Adipocyte (in vitro differentiated cells): ENCODE measurements at regions not wholly inside any gene's neighbourhood (a gene's known extent, or its start where the extent isn't known, plus 50 kb on each side); places are given as distances from the start of the nearest gene placed in this dataset.

Experiments
- DNase-seq: peaks from one replicate; pipeline ENCODE4 v3.0.0-alpha.2; 2015; ENCODE audit warnings: low read depth
- H3K27me3 ChIP-seq: replicated peaks from 2 replicates; pipeline ENCODE4 v1.7.0; 2013; ENCODE audit warnings: mild to moderate bottlenecking, low read length, moderate library complexity; ENCODE audit not compliant: control insufficient read depth, insufficient read depth
- H3K36me3 ChIP-seq: 2 replicates; pipeline ENCODE4 v1.7.0; 2013; ENCODE audit warnings: low read length, mild to moderate bottlenecking, moderate library complexity; ENCODE audit not compliant: control insufficient read depth, insufficient read depth, severe bottlenecking
- H3K4me1 ChIP-seq: 2 replicates; pipeline ENCODE4 v1.7.0; 2013; ENCODE audit warnings: mild to moderate bottlenecking, low read length, moderate library complexity; ENCODE audit not compliant: control insufficient read depth, insufficient read depth
- H3K4me3 ChIP-seq: 2 replicates; pipeline ENCODE4 v1.7.0; 2013; ENCODE audit warnings: mild to moderate bottlenecking, low read length, moderate library complexity
- H3K9ac ChIP-seq: 2 replicates; pipeline ENCODE4 v1.7.0; 2013; ENCODE audit warnings: mild to moderate bottlenecking, low read length, moderate library complexity
- H3K9me3 ChIP-seq: 2 replicates; pipeline ENCODE4 v1.7.0; 2013; ENCODE audit warnings: mild to moderate bottlenecking, low read length, moderate library complexity; ENCODE audit not compliant: control insufficient read depth

DNA sequence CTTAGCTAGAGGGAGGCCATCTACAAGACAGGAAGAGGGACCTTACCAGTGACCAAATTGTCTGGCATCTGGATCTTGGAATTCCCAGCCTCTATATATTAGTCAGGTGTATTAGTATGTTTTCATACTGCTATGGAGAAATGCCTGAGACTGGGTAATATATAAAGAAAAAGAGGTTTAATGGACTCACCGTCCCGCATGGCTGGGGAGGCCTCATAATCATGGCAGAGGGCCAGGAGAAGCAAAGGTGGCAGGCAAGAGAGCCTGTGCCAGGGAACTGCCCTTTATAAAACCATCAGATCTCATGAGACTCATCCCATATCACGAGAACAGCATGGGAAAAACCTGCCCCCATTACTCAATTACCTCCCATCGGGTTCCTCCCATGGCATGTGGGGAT, 500.2 kb downstream of the SHISA9 start:
- Histone ChIP-seq H3K9ac (no peak overlapping the region), H3K4me1 (no peaks in the 10 kb centered on the region), H3K4me3 (no peak overlapping the region), H3K27me3 (no peaks in the 10 kb centered on the region), H3K36me3 (no peaks in the 10 kb centered on the region), H3K9me3 (peaks cover 12% of the 10 kb centered on the region)
- DNase-seq, result no peak

DNA sequence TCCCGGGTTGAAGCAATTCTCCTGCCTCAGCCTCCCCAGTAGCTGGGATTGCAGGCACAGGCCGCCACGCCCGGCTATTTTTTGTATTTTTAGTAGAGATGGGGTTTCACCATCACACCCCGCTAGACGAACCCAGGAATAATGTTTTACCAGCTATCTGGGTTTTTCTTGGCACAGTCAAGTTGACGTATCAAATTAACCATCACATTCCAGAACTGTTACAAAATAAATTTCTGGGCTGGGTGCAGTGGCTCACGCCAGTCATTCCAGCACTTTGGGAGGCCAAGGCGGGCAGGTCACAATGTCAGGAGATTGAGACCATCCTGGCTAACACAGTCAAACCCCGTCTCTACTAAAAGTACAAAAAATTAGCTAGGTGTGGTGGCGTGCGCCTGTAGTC, 501.2 kb downstream of the SHISA9 start:
- Histone ChIP-seq H3K9me3 (peaks cover 16% of the 10 kb centered on the region), H3K9ac (no peak overlapping the region), H3K27me3 (no peaks in the 10 kb centered on the region), H3K4me3 (no peak overlapping the region), H3K4me1 (no peaks in the 10 kb centered on the region), H3K36me3 (no peaks in the 10 kb centered on the region)
- no peak for DNase-seq

DNA sequence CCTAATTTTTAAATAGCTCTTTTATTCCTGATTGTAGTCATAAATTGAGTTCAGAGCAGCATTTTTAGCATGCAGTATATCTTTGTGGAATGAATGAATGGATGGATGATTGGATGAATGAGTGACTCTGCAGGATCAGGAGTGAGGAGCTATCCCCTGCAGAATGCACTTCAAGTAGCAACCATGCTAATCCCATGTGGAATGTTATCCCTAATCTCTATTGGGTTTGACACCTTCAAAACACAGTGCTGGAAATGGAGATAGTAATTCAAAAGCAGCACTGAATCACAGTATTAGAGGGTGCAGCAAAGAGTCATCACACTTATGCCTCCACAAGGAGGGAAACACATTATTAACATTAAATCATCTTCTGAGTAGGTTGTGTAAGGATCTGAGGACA, 501.9 kb downstream of the SHISA9 start:
- Histone ChIP-seq H3K9me3 (peaks cover 19% of the 10 kb centered on the region), H3K27me3 (no peaks in the 10 kb centered on the region), H3K9ac (no peak overlapping the region), H3K4me1 (no peaks in the 10 kb centered on the region), H3K4me3 (no peak overlapping the region), H3K36me3 (no peaks in the 10 kb centered on the region)
- no peak for DNase-seq

DNA sequence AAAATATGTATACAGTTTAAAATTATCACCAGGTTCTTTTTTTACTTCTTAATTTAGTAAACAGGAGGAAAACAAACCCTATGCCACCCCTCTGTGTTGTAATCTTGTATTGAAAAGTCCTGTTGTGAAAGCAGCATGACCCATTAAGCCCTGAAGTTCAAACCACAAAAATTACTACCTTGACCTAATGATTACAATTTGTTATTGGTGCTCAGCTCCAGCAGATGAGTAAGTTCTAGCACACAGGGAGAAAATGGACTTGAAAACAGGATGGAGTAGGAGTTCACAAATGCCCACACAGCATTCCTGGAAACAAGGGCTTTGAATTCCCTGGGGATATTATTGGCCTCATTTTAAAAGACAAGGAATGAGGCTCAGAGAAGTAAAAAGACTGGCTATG, 505.8 kb upstream of the ERCC4 start:
- no peaks in the 10 kb centered on the region for H3K9me3 ChIP-seq
- no peak overlapping the region for H3K9ac ChIP-seq
- DNase-seq, result no peak
- no peak overlapping the region for H3K4me3 ChIP-seq
- no peaks in the 10 kb centered on the region for H3K36me3 ChIP-seq
- H3K4me1 ChIP-seq, result no peaks in the 10 kb centered on the region
- no peaks in the 10 kb centered on the region for H3K27me3 ChIP-seq

DNA sequence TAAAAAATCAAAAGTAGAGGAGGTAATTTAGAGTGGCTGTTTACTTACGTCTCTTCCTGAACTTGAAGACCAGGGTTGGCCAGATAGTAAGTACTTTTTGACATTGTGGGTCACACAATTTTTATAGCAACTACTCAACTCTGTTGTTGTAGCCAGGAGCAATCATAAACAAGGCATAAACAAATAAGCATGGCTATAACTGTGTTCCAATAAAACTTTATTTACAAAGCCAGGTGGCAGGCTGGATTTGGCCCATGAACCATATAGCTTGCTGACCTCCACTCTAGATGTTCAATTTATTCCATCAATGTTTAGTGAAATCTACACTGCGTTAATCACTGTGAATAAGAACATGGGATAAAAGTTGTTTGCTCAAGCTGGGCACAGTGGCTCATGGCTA, 500.4 kb upstream of the ERCC4 start:
- Histone ChIP-seq H3K9me3 (no peaks in the 10 kb centered on the region), H3K36me3 (no peaks in the 10 kb centered on the region), H3K27me3 (no peaks in the 10 kb centered on the region), H3K4me3 (no peak overlapping the region), H3K9ac (no peak overlapping the region), H3K4me1 (no peaks in the 10 kb centered on the region)
- DNase-seq, result no peak

DNA sequence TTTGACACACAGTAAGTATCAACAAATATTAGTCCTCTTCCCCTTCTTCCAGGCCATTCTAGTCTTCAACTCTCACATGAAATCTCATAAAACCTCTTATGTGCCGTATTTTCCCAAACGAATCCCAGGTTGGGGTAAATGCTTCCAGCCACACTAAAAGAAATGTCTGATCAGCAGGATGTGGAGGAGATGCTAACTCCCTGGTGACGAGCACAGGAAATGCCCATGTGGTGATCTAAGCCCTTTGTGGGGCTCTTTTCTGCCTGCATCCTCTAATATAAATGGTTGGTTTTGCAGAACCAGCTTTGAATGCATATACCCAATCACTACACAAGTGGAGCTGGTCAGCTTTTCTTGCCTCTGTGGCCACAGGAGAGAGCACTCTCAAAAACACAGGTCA, 498.2 kb upstream of the ERCC4 start:
- no peak overlapping the region for H3K9ac ChIP-seq
- H3K36me3 ChIP-seq, result no peaks in the 10 kb centered on the region
- H3K4me3 ChIP-seq, result no peak overlapping the region
- H3K4me1 ChIP-seq, result no peaks in the 10 kb centered on the region
- H3K27me3 ChIP-seq, result no peaks in the 10 kb centered on the region
- H3K9me3 ChIP-seq, result no peaks in the 10 kb centered on the region
- no peak for DNase-seq

DNA sequence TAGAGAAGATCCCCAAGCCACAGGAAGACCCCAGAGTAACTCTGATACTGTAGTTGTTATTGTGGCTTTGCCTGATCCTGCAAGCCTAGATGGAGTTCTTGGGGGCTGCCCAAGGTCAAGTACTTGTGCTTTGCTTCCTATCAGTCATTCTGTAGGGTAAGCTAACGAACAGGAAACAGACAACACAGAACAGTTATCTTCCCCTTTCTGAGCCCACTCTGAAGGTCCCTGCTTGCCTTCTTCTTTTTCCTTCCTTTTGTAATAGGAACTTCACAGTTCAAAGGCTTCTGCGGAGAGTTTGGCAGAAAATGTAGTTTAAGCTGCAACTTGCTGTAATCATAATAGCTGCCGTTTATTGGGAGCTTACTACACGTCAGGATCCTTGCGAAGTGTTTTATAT, 494.1 kb upstream of the ERCC4 start:
- no peak overlapping the region for H3K9ac ChIP-seq
- H3K4me1 ChIP-seq, result no peaks in the 10 kb centered on the region
- no peak for DNase-seq
- no peaks in the 10 kb centered on the region for H3K9me3 ChIP-seq
- H3K27me3 ChIP-seq, result no peaks in the 10 kb centered on the region
- no peak overlapping the region for H3K4me3 ChIP-seq
- no peaks in the 10 kb centered on the region for H3K36me3 ChIP-seq

DNA sequence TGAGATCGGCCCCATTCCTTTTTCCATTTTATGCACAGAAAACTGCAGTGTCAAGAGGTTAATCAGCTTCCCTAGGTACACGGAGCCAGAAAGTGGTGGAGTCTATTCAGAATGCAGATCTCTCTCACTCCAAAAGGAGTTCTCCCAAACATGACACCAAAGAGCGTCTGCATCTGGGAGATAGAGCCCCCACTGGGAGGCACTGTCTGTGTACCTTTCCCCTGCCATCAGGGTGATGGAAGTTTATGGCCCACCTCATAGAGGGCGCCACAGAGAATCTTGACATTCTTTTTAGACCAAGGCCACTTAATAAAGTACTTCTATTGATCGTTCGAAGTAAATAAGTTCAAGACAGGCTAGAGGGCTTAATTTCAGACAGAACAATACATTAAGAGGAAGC, 493.7 kb upstream of the ERCC4 start:
- no peak for DNase-seq
- no peak overlapping the region for H3K4me3 ChIP-seq
- H3K27me3 ChIP-seq, result no peaks in the 10 kb centered on the region
- no peaks in the 10 kb centered on the region for H3K4me1 ChIP-seq
- no peak overlapping the region for H3K9ac ChIP-seq
- H3K9me3 ChIP-seq, result no peaks in the 10 kb centered on the region
- no peaks in the 10 kb centered on the region for H3K36me3 ChIP-seq

DNA sequence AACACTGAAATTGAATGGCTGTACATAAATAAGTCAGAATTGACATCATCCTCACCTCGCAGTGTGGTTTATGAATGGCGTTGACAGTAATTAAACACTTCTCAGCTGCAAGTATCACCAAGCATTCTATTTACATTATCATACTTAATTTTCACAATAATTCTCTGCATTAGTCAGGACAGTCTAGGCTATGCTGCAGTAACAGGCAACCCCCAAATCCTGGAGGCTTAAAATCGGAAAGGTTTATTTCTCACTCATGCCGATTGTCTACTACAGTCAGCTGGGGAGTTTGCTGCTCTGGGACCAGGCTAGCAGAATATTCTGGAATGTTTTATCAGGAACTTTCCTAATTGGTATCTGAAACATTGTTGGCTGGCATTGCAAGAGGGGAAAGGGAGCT, 493.2 kb upstream of the ERCC4 start:
- H3K4me1 ChIP-seq, result no peaks in the 10 kb centered on the region
- no peak overlapping the region for H3K9ac ChIP-seq
- H3K9me3 ChIP-seq, result no peaks in the 10 kb centered on the region
- no peak for DNase-seq
- no peak overlapping the region for H3K4me3 ChIP-seq
- H3K36me3 ChIP-seq, result no peaks in the 10 kb centered on the region
- H3K27me3 ChIP-seq, result no peaks in the 10 kb centered on the region

DNA sequence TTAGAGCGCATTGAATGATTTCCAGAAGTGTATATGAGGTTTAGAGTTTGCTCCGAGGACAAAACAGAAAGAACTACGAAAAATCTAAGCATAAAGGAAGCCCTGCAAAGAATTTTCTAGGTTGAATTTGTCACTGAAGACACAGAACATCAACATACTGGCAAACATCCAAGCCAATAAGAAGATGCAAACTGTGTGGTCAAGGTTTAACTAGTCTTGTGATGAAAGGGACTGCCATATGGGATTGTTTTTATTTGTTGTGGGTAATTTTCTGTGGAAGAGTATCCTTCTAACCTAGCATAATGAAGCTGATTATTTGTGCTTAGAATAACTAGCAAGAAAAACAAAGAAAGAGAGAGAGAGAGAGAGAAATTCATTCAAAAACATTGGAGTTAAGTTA, 492.0 kb upstream of the ERCC4 start:
- no peak overlapping the region for H3K9ac ChIP-seq
- H3K27me3 ChIP-seq, result no peaks in the 10 kb centered on the region
- H3K4me1 ChIP-seq, result no peaks in the 10 kb centered on the region
- no peaks in the 10 kb centered on the region for H3K36me3 ChIP-seq
- H3K9me3 ChIP-seq, result no peaks in the 10 kb centered on the region
- no peak overlapping the region for H3K4me3 ChIP-seq
- no peak for DNase-seq

DNA sequence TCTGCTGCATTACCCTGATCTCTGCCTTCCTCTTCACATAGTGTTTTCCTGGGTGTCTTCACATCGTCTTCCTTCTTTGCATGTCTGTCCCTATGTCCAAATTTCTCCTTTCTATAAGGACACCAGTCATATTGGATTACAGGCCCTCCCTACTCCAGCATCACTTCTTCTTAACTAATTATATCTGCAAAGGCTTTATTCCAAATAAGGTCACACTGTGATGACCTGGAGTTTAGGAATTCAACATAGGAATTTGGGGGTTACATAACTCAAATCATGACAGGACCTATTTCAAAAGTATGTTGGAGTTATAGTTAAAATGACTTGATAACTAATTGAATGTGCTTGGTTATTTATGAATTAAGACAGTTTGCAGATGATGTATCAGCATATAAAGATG, 490.5 kb upstream of the ERCC4 start:
- Histone ChIP-seq H3K9me3 (no peaks in the 10 kb centered on the region), H3K4me3 (no peak overlapping the region), H3K36me3 (no peaks in the 10 kb centered on the region), H3K9ac (no peak overlapping the region), H3K4me1 (no peaks in the 10 kb centered on the region), H3K27me3 (no peaks in the 10 kb centered on the region)
- DNase-seq, result no peak

DNA sequence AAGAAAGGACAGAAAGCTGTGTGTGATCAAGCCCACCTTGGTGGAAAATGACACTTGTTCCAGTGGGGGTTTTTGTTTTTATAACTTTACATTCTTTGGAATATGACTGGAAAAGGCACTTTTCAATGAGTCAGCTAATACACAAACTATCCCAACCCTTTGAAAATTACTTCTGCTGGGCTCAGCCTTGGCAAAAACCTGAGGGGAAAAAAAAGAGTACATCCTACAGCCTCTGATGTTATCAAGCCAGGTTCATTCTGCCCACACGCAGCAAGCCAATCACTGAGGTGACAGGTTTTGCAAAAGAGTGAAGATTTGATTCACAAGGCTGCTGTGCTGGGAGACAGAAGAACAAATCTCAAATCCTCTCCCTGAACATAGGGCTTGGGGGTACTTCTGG, 484.5 kb upstream of the ERCC4 start:
- Histone ChIP-seq H3K9ac (no peak overlapping the region), H3K4me3 (no peak overlapping the region), H3K4me1 (no peaks in the 10 kb centered on the region), H3K36me3 (no peaks in the 10 kb centered on the region), H3K27me3 (no peaks in the 10 kb centered on the region), H3K9me3 (no peaks in the 10 kb centered on the region)
- DNase-seq, result no peak
